WI38 (cell line): ENCODE measurements at regions not wholly inside any gene's neighbourhood (a gene's known extent, or its start where the extent isn't known, plus 50 kb on each side); places are given as distances from the start of the nearest gene placed in this dataset.

Source experiments
- H3K4me3 ChIP-seq: 2 replicates; pipeline ENCODE4 v1.5.1; 2011; ENCODE audit warnings: low read depth, mild to moderate bottlenecking, control low read depth, low read length
- CTCF ChIP-seq: IDR thresholded peaks from 2 replicates; pipeline ENCODE4 v1.5.1; 2012; ENCODE audit warnings: low read depth, mild to moderate bottlenecking, control low read depth, low read length

DNA sequence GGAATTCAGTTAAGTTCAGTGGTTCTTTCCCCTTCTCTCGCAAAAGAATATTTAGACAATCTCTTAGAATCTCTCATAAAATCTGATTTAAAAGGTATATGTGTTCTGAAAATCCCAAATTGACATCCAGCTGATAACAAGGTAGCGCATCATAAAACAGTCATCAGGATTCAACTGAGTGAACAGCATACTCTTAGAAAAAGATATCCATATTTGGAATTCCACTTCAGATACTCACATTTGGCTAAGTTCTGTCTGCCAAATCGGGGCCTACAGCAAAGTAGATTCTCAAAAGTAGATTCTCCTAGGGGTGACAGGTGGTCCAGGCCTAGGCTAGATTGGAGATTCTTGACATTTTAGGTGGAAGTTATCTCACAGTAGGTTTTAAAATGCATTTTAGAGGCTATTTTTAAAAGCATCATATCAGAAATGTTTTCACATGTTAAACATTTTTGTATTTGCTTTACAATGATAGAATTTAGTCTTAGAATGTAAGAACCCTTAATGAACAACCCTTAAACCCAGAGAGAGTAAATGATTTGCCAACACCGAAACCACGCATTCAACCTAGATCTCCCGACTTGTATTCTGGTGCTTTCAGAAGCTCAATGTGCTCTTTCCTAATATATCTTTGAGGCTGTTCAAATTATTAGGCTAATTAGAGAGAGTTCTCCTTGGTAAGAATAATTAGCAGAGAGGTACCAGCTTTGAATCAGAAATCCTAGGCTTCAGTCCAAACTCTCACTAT lies 318.9 kb downstream of the LMO4 start:
- TF ChIP-seq CTCF: no peak
- H3K4me3 ChIP-seq: no peak overlapping the region

GRCh38 chr1:87648323-87649119 lies 319.8 kb downstream of the LMO4 start:
- H3K4me3 ChIP-seq: no peak overlapping the region
- TF ChIP-seq CTCF: no peak

DNA sequence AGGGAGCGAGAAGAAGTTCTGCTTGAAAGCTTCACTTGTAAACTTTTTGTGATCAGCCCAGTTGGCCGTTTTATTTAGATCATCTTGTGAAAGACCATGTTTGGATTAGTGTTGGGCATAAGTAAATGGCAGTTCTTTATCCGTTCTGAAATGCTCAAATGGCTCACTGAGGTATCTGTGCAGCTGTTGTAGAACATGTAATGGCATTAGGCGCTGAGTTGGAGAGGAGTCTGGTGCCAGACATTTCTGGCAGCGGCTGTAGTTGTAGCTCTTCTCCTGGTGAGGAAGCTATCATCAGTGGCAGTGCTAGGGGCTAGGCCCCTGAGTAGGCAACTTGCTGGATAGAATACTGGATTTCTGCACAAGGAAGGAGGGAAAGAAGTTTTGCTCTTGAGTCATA lies 321.6 kb downstream of the LMO4 start:
- no peak for TF ChIP-seq CTCF
- H3K4me3 ChIP-seq: no peak overlapping the region

- no peak overlapping the region for H3K4me3 ChIP-seq
- no peak for TF ChIP-seq CTCF
Observed at GRCh38 chr1:87652176-87652575, 323.5 kb downstream of the LMO4 start.

DNA sequence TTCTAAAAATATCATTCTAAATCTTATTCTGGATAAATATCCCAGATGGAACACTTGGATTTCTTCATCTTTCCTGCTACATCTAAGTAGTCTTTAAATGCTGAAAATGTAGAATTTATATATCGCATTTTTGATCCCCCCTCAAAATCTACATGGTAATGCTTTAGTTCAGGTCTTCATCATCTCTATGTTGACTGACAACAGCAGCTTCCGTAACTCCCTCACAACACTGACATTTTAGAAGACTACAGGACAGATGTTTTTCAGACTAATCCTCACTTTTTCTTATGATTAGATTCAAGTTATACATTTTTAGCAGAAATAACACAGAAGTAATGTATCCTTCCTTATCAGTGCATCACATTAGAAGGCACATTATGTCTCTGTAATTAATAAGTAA lies 336.5 kb downstream of the LMO4 start:
- no peak for TF ChIP-seq CTCF
- no peak overlapping the region for H3K4me3 ChIP-seq

DNA sequence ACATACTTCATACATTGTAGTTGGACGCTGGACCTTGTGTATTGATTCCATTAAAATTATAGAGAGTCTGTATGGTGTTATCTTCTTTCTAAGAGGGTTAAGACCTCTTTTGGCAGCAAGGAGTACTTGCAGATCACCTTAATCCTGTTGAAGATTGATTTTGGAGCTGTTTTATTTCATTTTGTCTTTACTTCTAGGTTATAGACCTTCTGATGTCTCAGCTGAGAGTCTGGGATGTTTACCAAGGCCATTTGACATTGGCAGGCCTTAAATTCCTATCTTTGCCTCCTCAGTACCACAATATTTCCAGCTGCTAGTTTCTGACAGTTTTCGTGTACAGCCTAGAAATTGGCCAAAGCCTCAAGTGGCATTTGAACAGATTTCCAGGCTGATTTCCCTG lies 338.0 kb downstream of the LMO4 start:
- no peak overlapping the region for H3K4me3 ChIP-seq
- no peak for TF ChIP-seq CTCF

- H3K4me3 ChIP-seq: no peak overlapping the region
- TF ChIP-seq CTCF: no peak
Observed at GRCh38 chr1:87669674-87670073, 341.0 kb downstream of the LMO4 start.
